NCI-H446 treated with DMSO at 0.1 percent for 48 hours (cell line): ENCODE measurements at regions not wholly inside any gene's neighbourhood (a gene's known extent, or its start where the extent isn't known, plus 50 kb on each side); places are given as distances from the start of the nearest gene placed in this dataset.

Source experiments
- DNase-seq: peaks from one replicate; lab custom pipeline; 2025; lab: John Stamatoyannopoulos, UW

- DNase-seq = no peak
Observed at GRCh38 chr7:26048663-26049062, 103.3 kb upstream of the NFE2L3 start.

DNA sequence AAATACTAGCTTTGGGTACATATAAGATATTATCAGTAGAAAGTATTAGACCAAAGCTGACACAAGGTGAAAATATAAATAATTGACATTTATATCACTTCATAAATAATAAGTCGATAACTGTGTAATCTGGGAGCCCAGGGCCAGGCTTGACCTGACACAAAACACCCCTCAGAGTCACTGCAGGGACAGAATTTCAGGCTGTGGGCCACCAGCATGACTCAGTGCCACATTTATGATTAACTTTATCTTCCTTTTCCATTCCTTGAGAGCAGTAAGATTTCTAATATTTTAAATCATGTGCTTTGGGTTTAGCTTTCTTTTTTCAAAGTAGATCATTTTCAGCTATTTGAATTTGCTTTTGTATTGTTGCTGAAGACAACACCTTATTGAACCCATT, 102.9 kb upstream of the NFE2L3 start:
- DNase-seq = no peak

DNA sequence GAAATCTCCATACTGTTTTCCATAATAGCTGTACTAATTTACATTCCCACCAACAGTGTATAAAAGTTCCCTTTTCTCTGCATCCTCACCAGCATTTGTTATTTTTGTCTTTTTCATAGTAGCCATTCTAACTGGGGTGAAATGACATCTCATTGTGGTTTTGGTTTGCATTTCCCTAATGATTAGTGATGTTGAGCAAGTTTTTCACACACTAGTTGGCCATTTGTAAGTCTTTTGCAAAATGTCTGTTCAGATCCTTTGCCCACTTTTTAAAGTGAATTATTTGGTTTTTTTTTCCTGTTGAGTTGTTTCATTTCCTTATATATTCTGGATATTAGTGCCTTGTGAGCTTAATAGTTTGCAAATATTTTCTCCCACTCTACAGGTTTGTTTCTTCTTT, 101.0 kb upstream of the NFE2L3 start:
- no peak for DNase-seq

DNA sequence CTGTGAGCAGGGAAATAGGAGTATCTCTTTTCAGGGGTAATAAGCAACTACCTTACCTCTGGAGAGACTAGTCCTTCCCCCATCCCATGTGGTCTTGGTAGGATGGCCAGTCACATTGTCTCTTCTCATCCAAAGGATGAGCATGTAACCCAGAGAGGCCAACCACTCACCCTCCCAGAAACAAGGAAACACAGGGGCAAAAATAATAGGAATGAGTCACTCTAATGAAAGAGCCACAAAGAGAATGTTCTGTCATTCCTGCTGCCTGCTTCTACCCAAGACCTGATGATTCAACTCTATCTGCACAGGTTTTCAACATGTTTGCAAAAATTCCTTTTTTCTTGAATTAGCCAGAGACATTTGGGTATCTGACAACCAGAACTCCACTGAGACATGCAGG, 99.3 kb upstream of the NFE2L3 start:
- DNase-seq = no peak

- no peak for DNase-seq
Observed at GRCh38 chr7:26054386-26054785, 97.6 kb upstream of the NFE2L3 start.

- DNase-seq = no peak
Observed at GRCh38 chr7:26055241-26055640, 96.8 kb upstream of the NFE2L3 start.

- peak; percentile 69 for DNase-seq
Observed at GRCh38 chr7:26060733-26061677, 91.0 kb upstream of the NFE2L3 start.

GRCh38 chr7:26061678-26062603, 90.1 kb upstream of the NFE2L3 start:
- peak; percentile 40 for DNase-seq

DNA sequence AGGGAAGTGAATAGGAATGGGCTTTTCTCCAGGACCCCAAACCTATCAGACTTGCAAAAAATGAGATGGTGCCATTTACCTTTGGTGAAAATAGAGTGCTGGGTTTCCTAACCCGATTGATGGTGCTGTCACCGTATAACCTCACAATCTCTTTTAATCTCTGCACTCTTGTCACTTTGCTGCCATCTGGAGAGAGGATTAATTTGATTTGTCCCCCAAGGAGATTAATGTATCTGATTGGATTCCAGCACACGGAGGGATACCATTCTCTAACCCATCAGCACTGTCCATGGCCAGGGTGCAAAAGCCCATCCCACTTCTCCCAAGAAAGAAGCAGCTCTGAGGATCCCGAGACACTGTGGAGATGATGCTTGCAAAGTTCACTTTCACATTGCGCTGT, 86.3 kb upstream of the NFE2L3 start:
- no peak for DNase-seq

DNA sequence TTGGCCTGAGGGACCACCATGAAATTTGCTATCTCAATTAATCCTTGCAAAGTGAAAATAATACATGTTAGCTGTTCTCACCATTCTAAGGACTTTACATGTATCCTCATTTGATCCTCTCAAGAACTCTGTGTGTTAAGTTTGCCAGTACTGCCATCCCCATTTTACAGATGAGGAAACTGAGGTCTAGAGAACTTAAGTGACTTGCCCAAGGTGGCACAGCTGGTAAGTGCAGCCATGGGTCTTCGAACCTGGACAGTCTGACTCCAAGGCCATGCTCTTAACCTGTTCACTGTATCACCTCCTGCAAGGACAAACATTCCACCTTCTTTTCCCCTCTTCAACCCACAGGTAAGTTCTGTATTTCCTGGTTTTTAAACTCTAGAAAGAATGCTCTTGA, 85.3 kb upstream of the NFE2L3 start:
- DNase-seq = no peak

DNA sequence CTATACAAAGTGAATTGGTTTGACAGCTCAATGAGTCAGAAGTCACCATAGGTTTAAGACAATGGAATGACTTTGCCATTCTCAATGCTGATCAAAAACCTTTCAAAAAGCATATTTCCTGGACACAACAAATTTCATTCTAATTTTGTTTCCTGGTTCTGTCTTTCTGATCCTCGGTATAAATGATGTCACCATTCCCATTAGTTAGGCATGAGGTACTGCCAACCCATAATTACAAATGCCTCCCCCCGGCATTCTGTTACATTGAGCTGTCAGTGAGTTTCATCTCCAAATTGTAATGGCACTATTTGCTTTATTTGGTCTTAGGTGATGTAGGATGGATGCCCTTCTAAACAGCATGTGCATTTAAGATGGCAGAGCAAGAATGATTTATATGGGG, 81.7 kb upstream of the NFE2L3 start:
- DNase-seq = no peak

DNA sequence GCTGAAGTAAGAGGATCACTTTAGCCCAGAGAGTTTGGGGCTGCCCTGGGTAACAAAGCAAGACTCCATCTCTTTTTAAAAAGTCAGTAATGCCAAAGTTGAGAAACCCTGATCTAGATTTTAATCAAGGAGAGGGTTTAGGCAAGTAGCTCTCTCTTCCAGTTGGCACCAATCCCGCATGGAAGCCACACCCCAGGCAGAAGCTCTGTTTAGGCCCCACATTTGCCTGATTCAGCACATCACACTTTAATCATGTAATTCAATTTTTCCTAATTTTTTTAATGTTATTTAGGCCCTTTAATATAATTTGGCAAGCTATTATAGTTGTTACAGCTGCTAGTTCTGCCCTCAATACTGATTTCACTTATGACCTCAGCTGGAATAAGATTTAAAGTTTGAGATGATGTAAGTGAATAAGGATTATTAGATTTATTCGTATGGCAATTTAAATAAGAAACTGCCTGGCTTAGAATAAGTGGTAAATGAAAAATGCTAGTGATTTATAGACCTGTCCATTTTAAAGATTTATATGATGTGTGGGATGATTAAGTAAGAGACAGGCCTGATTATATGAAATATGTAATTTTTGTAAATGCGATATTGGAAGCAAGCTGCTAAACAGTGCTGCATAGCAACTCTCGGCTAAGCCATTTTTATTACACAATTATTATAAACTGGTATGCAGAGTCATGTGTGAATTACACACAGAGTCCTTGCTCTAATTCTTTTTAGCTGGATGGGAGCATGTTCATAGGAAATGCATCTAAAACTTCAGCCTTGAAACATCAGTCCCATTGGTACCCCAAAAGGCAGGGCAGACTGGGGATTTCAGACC, 80.2 kb upstream of the NFE2L3 start:
- no peak for DNase-seq

DNA sequence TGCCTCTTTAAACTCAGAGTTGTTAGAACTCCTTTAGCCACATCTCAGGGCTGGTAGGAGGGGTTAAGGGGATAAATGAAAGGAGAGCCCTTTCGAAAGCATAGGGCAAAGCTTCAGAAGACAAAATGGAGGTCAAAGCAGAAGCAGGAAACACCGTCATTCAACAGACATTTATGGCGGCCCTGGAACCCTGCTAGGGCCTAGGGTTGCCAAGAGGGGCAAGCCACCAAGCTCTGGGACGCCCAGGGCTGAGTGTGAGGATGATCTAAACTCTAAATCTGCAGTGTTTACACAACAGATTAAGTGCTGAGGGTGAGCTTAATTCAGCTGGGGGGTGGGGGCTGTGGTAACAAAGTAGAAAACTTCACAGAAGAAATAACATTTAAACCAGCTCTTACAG, 79.0 kb upstream of the NFE2L3 start:
- no peak for DNase-seq

DNA sequence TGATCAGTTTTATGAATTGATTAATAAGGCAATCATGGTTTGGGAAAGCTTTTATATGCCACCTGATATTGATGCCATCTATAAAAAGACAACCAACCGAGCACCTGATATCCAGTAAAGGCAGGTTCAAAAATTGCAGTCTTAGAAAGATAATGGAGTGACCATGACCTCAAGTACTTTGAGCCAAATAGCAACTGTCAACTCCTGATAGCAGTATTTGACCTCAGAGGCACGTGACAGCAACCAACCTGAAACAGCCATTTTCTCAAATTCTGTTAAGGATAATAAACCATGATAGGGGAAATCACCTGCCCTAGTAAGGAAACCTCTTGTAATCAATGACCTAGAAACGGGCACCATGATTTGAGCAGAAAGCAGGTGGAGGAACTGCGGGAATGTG, 77.1 kb upstream of the NFE2L3 start:
- no peak for DNase-seq

GRCh38 chr7:26076691-26077090, 75.3 kb upstream of the NFE2L3 start:
- no peak for DNase-seq

DNA sequence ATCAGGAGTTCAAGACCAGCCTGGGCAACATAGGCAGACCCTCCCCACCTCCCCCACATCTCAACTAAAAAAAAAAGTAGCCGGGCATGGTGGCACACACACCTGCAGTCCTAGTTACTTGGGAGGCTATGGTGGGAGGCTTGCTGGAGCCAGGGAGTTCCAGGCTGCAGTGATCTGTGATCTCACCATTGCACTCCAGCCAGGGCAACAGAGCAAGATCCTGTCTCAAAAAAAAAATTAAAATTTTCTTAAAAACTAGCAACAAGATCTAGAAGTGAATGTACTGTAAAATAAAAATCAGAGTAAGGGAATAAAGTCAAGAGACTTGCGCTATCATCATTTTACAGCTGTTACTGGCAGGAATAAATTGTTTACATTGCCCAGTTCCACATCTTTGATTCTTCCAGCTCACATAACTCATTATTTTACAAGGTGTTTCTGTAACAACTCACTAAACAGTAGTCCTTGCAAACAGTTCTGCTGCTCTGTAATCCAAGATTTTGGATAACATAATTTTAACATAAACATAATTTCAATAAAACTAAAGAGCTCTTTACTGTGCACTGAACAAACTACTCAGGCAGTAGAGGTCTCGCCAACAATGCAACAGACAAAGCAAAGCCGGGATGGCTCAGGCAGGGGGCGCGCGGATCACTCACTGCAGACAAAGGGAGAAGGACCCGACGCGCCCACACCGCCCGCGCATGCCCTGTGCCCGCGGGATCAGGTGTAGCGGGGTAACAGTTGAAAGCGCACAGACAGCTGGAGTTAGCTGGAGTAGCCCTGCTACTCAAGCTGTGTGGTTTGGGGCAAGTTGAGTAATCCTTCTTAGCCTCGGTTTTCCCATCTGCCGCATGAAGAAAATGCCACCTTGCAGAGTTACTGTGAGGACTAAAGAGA, 73.3 kb upstream of the NFE2L3 start:
- no peak for DNase-seq

- no peak for DNase-seq
Observed at GRCh38 chr7:26081638-26082037, 70.4 kb upstream of the NFE2L3 start.

- no peak for DNase-seq
Observed at GRCh38 chr7:26083113-26083512, 68.9 kb upstream of the NFE2L3 start.

DNA sequence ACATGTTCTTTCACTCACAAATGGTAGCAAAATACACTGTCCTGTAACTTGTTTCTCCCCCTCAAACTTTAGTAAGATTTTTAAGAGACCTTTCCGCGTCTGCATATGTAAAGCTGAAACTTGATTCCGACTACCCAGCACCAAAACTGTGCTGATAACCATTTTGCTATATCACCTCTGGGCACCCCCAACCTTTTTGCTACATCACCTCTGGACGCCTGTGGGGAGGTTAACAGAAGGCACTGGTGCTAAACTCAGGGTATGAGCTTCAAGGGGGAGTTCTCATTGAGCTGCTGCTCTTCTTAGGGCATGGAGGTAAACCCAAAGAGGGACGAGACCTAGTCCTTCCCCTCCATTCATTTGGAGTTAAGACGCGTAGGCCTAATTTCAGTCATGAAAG, 67.6 kb upstream of the NFE2L3 start:
- no peak for DNase-seq

- DNase-seq = no peak
Observed at GRCh38 chr7:26085771-26086170, 66.2 kb upstream of the NFE2L3 start.
